ENCODE measurements at regions not wholly inside any gene's neighbourhood (a gene's known extent, or its start where the extent isn't known, plus 50 kb on each side); places are given as distances from the start of the nearest gene placed in this dataset.

- no peak for TF ChIP-seq GATA2 (IDR thresholded peaks at IDR 0.05; ENCODE audit: low read depth, low read length)
- TF ChIP-seq GATA3 (IDR thresholded peaks at IDR 0.05; ENCODE audit: low read depth, low read length), result no peak
Measured at GRCh38 chr12:46107591-46107990, 117.2 kb upstream of the SCAF11 start.
